ENCODE measurements at regions not wholly inside any gene's neighbourhood (a gene's known extent, or its start where the extent isn't known, plus 50 kb on each side); places are given as distances from the start of the nearest gene placed in this dataset.
A peak's percentile ranks its signal among the peaks of the same experiment; 100 is the strongest.
"Not testable (repeated sequence)": the region's sequence is repeated elsewhere in the genome, so short reads cannot be mapped to it uniquely, and the experiment has no call there.

GRCh38 chr5:72587661-72588308 is 80.6 kb upstream of the ZNF366 start:
- no peak for DNase-seq
- Histone ChIP-seq H3K27ac (no peak overlapping the region), H3K4me3 (ENCODE audit: low read depth, low read length) (no peak overlapping the region), H3K36me3 (no peaks in the 10 kb centered on the region), H3K9me3 (ENCODE audit: severe bottlenecking) (no peaks in the 10 kb centered on the region), H3K27me3 (ENCODE audit: insufficient read depth, low read depth, severe bottlenecking) (no peaks in the 10 kb centered on the region)
- TF ChIP-seq, protein P1, sequence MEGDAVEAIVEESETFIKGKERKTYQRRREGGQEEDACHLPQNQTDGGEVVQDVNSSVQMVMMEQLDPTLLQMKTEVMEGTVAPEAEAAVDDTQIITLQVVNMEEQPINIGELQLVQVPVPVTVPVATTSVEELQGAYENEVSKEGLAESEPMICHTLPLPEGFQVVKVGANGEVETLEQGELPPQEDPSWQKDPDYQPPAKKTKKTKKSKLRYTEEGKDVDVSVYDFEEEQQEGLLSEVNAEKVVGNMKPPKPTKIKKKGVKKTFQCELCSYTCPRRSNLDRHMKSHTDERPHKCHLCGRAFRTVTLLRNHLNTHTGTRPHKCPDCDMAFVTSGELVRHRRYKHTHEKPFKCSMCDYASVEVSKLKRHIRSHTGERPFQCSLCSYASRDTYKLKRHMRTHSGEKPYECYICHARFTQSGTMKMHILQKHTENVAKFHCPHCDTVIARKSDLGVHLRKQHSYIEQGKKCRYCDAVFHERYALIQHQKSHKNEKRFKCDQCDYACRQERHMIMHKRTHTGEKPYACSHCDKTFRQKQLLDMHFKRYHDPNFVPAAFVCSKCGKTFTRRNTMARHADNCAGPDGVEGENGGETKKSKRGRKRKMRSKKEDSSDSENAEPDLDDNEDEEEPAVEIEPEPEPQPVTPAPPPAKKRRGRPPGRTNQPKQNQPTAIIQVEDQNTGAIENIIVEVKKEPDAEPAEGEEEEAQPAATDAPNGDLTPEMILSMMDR (IDR thresholded peaks at IDR 0.05; ENCODE audit: low read depth, low read length): no peak

DNA sequence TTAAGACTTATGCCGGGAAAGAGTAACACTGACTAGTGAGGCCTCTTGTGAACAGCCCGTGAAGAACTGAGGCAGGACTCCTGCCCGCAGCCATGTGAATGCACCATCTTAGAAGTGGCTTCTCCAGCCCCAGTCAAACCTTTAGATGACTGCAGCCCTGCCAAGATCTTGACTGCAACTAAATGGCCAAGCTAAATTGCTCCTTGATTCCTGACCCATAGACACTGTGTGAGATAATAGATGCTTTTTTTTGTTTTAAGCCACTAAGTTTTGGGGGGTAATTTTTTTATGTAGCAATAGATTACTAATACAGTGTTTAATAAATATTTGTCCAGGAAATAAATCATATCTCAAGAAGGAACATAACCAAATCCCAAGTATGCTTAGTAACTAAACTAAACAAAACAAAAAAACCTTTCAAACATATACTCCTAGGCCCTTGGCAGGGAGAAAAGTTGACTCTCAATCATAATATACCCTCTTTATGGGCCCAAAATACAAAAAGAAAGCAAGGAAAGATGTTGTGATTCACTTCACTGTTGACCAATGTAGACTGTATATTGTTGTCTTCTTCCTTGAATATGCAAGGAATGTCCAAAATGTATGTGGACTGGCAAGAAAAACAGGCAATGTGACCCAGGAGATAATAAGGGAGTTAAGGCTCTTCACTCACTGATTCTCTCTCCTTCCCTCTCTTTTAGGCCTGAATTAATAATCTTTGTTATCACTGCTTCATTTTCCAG is 79.7 kb upstream of the ZNF366 start:
- no peaks in the 10 kb centered on the region for H3K36me3 ChIP-seq
- H3K4me3 ChIP-seq (ENCODE audit: low read depth, low read length): no peak overlapping the region
- no peaks in the 10 kb centered on the region for H3K27me3 ChIP-seq (ENCODE audit: insufficient read depth, low read depth, severe bottlenecking)
- H3K27ac ChIP-seq: no peak overlapping the region
- DNase-seq: no peak
- TF ChIP-seq, protein P1 (IDR thresholded peaks at IDR 0.05; ENCODE audit: low read depth, low read length): no peak
- no peaks in the 10 kb centered on the region for H3K9me3 ChIP-seq (ENCODE audit: severe bottlenecking)

DNA sequence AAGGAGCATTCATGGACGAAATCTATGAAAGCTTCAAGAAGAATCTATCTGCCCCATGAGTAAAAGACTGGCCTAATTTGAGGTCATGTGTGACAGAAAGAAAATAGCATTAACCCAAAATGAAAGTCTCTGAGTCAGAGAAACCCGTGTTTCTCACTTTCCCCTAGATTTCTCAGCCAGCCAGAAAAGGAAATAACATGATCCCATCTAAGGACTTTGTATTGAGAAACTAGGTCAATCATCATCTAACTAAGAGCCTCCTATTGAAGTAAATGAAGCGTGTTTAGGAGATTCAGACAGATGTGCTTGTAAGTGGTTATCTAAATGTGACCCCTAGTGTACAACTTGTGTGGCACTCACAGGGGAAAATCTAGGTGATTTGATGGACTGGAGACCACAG is 77.3 kb upstream of the ZNF366 start:
- no peak for DNase-seq
- H3K4me3 ChIP-seq (ENCODE audit: low read depth, low read length): no peak overlapping the region
- H3K27ac ChIP-seq: no peak overlapping the region
- H3K9me3 ChIP-seq (ENCODE audit: severe bottlenecking): no peaks in the 10 kb centered on the region
- no peaks in the 10 kb centered on the region for H3K27me3 ChIP-seq (ENCODE audit: insufficient read depth, low read depth, severe bottlenecking)
- no peaks in the 10 kb centered on the region for H3K36me3 ChIP-seq
- TF ChIP-seq, protein P1 (IDR thresholded peaks at IDR 0.05; ENCODE audit: low read depth, low read length): no peak

DNA sequence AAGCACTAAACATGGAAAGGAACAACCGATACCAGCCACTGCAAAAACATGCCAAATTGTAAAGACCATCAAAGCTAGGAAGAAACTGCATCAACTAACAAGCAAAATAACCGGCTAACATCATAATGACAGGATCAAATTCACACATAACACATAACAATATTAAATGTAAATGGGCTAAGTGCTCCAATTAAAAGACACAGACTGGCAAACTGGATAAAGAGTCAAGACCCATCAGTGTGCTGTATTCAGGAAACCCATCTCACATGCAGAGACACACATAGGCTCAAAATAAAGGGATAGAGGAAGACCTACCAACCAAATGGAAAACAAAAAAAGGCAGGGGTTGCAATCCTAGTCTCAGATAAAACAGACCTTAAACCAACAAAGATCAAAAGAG is 72.1 kb upstream of the ZNF366 start:
- H3K36me3 ChIP-seq; H3K4me3 ChIP-seq (ENCODE audit: low read depth, low read length); H3K27me3 ChIP-seq (ENCODE audit: insufficient read depth, low read depth, severe bottlenecking); H3K27ac ChIP-seq; DNase-seq: not testable (repeated sequence)
- H3K9me3 ChIP-seq (ENCODE audit: severe bottlenecking): peaks cover 19% of the 10 kb centered on the region

- Histone ChIP-seq H3K27me3 (ENCODE audit: insufficient read depth, low read depth, severe bottlenecking) (no peaks in the 10 kb centered on the region), H3K27ac (no peak overlapping the region), H3K9me3 (ENCODE audit: severe bottlenecking) (peaks cover 5% of the 10 kb centered on the region), H3K4me3 (ENCODE audit: low read depth, low read length) (no peak overlapping the region), H3K36me3 (no peaks in the 10 kb centered on the region)
- DNase-seq: peak; percentile 60
- TF ChIP-seq, protein P1 (IDR thresholded peaks at IDR 0.05; ENCODE audit: low read depth, low read length): no peak
Measured at GRCh38 chr5:72572236-72572765, 65.1 kb upstream of the ZNF366 start.

- Histone ChIP-seq H3K9me3 (ENCODE audit: severe bottlenecking) (no peaks in the 10 kb centered on the region), H3K36me3 (no peaks in the 10 kb centered on the region), H3K27me3 (ENCODE audit: insufficient read depth, low read depth, severe bottlenecking) (no peaks in the 10 kb centered on the region), H3K4me3 (ENCODE audit: low read depth, low read length) (no peak overlapping the region), H3K27ac (no peak overlapping the region)
- TF ChIP-seq, protein P1 (IDR thresholded peaks at IDR 0.05; ENCODE audit: low read depth, low read length): no peak
- DNase-seq: no peak
Measured at GRCh38 chr5:72569408-72569944, 62.3 kb upstream of the ZNF366 start.

All from WERI-Rb-1 (cell line).